ENCODE measurements at regions not wholly inside any gene's neighbourhood (a gene's known extent, or its start where the extent isn't known, plus 50 kb on each side); places are given as distances from the start of the nearest gene placed in this dataset.
"Not testable (repeated sequence)": the region's sequence is repeated elsewhere in the genome, so short reads cannot be mapped to it uniquely, and the experiment has no call there.

GRCh38 chr4:137890812-137891211 lies 351.3 kb downstream of the SLC7A11 start:
- Mint-ChIP-seq H3K4me3 (no peak overlapping the region), H3K9me3 (peaks cover 3 to 12% (median 11%) of the 10 kb centered on the region in 3 donors), H3K27me3 (no peaks in the 10 kb centered on the region)

GRCh38 chr4:137881641-137882040 lies 349.3 kb upstream of the PCDH18 start:
- no peak overlapping the region for H3K27ac Mint-ChIP-seq
- CTCF ChIA-PET: no interaction called here
- Histone ChIP-seq H3K27me3 (replicated peaks in 1 of 2; ENCODE audit: control insufficient read depth in 2 of 2, extremely low read depth in 1 of 2, insufficient read depth in 2 of 2, low read length in 1 of 2) (no peaks in the 10 kb centered on the region), H3K4me3 (ENCODE audit: control insufficient read depth in 1 of 2, extremely low read depth in 1 of 2, low read length in 1 of 2) (no peak overlapping the region), H3K4me1 (ENCODE audit: control insufficient read depth in 1 of 2, extremely low read depth in 1 of 2, insufficient read depth in 2 of 2, low read length in 2 of 2) (no peaks in the 10 kb centered on the region), H3K9me3 (no peaks in the 10 kb centered on the region), H3K36me3 (ENCODE audit: control insufficient read depth in 2 of 2, extremely low read depth in 1 of 2, insufficient read depth in 1 of 2, low read length in 1 of 2) (no peaks in the 10 kb centered on the region), H3K27ac (ENCODE audit: low read length) (no peak overlapping the region)
- H3K36me3 Mint-ChIP-seq: no peaks in the 10 kb centered on the region
- POLR2A ChIA-PET: no interaction called here
- no peak overlapping the region for H3K4me3 Mint-ChIP-seq
- no peaks in the 10 kb centered on the region for H3K27me3 Mint-ChIP-seq
- no peak for DNase-seq
- no peak for ATAC-seq (replicated peaks in 1 of 4)
- WGBS (ENCODE audit: insufficient coverage): 68% methylated on average over 2 of the region's 4 CpGs
- H3K9me3 Mint-ChIP-seq: peaks cover 2 to 5% (median 3%) of the 10 kb centered on the region in 3 donors
- no peaks in the 10 kb centered on the region for H3K4me1 Mint-ChIP-seq

More at GRCh38 chr4:137890812-137891211, 351.3 kb downstream of the SLC7A11 start:
- Histone ChIP-seq H3K4me3 (ENCODE audit: control insufficient read depth in 1 of 2, extremely low read depth in 1 of 2, low read length in 1 of 2) (no peak overlapping the region), H3K9me3 (no peaks in the 10 kb centered on the region), H3K27ac (ENCODE audit: low read length) (no peak overlapping the region), H3K36me3 (ENCODE audit: control insufficient read depth in 2 of 2, extremely low read depth in 1 of 2, insufficient read depth in 1 of 2, low read length in 1 of 2) (no peaks in the 10 kb centered on the region), H3K4me1 (ENCODE audit: control insufficient read depth in 1 of 2, extremely low read depth in 1 of 2, insufficient read depth in 2 of 2, low read length in 2 of 2) (no peaks in the 10 kb centered on the region), H3K27me3 (replicated peaks in 1 of 2; ENCODE audit: control insufficient read depth in 2 of 2, extremely low read depth in 1 of 2, insufficient read depth in 2 of 2, low read length in 1 of 2) (no peaks in the 10 kb centered on the region)
- no CpG with 5 or more reads among the region's 2 CpGs for WGBS (ENCODE audit: insufficient coverage)
- ChIA-PET CTCF (no interaction called here), POLR2A (no interaction called here)
- Mint-ChIP-seq H3K36me3 (no peaks in the 10 kb centered on the region), H3K4me1 (no peaks in the 10 kb centered on the region), H3K27ac (no peak overlapping the region)
- DNase-seq (no peak), ATAC-seq (replicated peaks in 1 of 4) (no peak)

GRCh38 chr4:137868067-137868466 lies 335.8 kb upstream of the PCDH18 start:
- H3K27me3 Mint-ChIP-seq; H3K27ac ChIP-seq (ENCODE audit: low read length); DNase-seq; H3K4me3 ChIP-seq (ENCODE audit: control insufficient read depth in 1 of 2, extremely low read depth in 1 of 2, low read length in 1 of 2); H3K9me3 ChIP-seq; H3K36me3 Mint-ChIP-seq; CTCF ChIA-PET; H3K4me3 Mint-ChIP-seq; H3K4me1 ChIP-seq (ENCODE audit: control insufficient read depth in 1 of 2, extremely low read depth in 1 of 2, insufficient read depth in 2 of 2, low read length in 2 of 2); POLR2A ChIA-PET; H3K27me3 ChIP-seq (replicated peaks in 1 of 2; ENCODE audit: control insufficient read depth in 2 of 2, extremely low read depth in 1 of 2, insufficient read depth in 2 of 2, low read length in 1 of 2); H3K36me3 ChIP-seq (ENCODE audit: control insufficient read depth in 2 of 2, extremely low read depth in 1 of 2, insufficient read depth in 1 of 2, low read length in 1 of 2); ATAC-seq (replicated peaks in 1 of 4); H3K27ac Mint-ChIP-seq; H3K4me1 Mint-ChIP-seq: not testable (repeated sequence)
- peaks cover 0 to 17% (median 9%) of the 10 kb centered on the region in 3 donors for H3K9me3 Mint-ChIP-seq
- no CpG with 5 or more reads among the region's 3 CpGs for WGBS (ENCODE audit: insufficient coverage)

- H3K27me3 ChIP-seq (replicated peaks in 1 of 2; ENCODE audit: control insufficient read depth in 2 of 2, extremely low read depth in 1 of 2, insufficient read depth in 2 of 2, low read length in 1 of 2): no peaks in the 10 kb centered on the region
- ChIA-PET CTCF (no interaction called here), POLR2A (no interaction called here)
- no peak for ATAC-seq (replicated peaks in 1 of 4)
- H3K27ac Mint-ChIP-seq: no peak overlapping the region
- H3K4me1 ChIP-seq (ENCODE audit: control insufficient read depth in 1 of 2, extremely low read depth in 1 of 2, insufficient read depth in 2 of 2, low read length in 2 of 2): no peaks in the 10 kb centered on the region
- H3K36me3 Mint-ChIP-seq: no peaks in the 10 kb centered on the region
- no peak for DNase-seq
- H3K36me3 ChIP-seq (ENCODE audit: control insufficient read depth in 2 of 2, extremely low read depth in 1 of 2, insufficient read depth in 1 of 2, low read length in 1 of 2): no peaks in the 10 kb centered on the region
- H3K27ac ChIP-seq (ENCODE audit: low read length): no peak overlapping the region
- peaks cover 0 to 12% (median 7%) of the 10 kb centered on the region in 3 donors for H3K9me3 Mint-ChIP-seq
- H3K4me3 ChIP-seq (ENCODE audit: control insufficient read depth in 1 of 2, extremely low read depth in 1 of 2, low read length in 1 of 2): no peak overlapping the region
- H3K9me3 ChIP-seq: no peaks in the 10 kb centered on the region
- WGBS (ENCODE audit: insufficient coverage): 83% methylated on average over 2 of the region's 3 CpGs
- no peak overlapping the region for H3K4me3 Mint-ChIP-seq
- no peaks in the 10 kb centered on the region for H3K27me3 Mint-ChIP-seq
- no peaks in the 10 kb centered on the region for H3K4me1 Mint-ChIP-seq
Observed at GRCh38 chr4:137866671-137867070, 334.4 kb upstream of the PCDH18 start.

GRCh38 chr4:137861682-137862081 lies 329.4 kb upstream of the PCDH18 start:
- Histone ChIP-seq H3K27ac (ENCODE audit: low read length) (no peak overlapping the region), H3K4me3 (ENCODE audit: control insufficient read depth in 1 of 2, extremely low read depth in 1 of 2, low read length in 1 of 2) (no peak overlapping the region), H3K36me3 (ENCODE audit: control insufficient read depth in 2 of 2, extremely low read depth in 1 of 2, insufficient read depth in 1 of 2, low read length in 1 of 2) (no peaks in the 10 kb centered on the region), H3K27me3 (replicated peaks in 1 of 2; ENCODE audit: control insufficient read depth in 2 of 2, extremely low read depth in 1 of 2, insufficient read depth in 2 of 2, low read length in 1 of 2) (no peaks in the 10 kb centered on the region), H3K9me3 (no peaks in the 10 kb centered on the region), H3K4me1 (ENCODE audit: control insufficient read depth in 1 of 2, extremely low read depth in 1 of 2, insufficient read depth in 2 of 2, low read length in 2 of 2) (no peaks in the 10 kb centered on the region)
- POLR2A ChIA-PET: no interaction called here
- H3K27ac Mint-ChIP-seq: no peak overlapping the region
- DNase-seq (no peak), ATAC-seq (replicated peaks in 1 of 4) (no peak)
- no peaks in the 10 kb centered on the region for H3K27me3 Mint-ChIP-seq
- peaks cover 0 to 3% (median 2%) of the 10 kb centered on the region in 3 donors for H3K9me3 Mint-ChIP-seq
- CTCF ChIA-PET: no interaction called here
- no peak overlapping the region for H3K4me3 Mint-ChIP-seq
- no peaks in the 10 kb centered on the region for H3K36me3 Mint-ChIP-seq
- H3K4me1 Mint-ChIP-seq: no peaks in the 10 kb centered on the region

GRCh38 chr4:137853424-137853823 lies 321.1 kb upstream of the PCDH18 start:
- Mint-ChIP-seq H3K9me3 (peaks cover 2 to 26% (median 4%) of the 10 kb centered on the region in 3 donors), H3K4me1 (no peaks in the 10 kb centered on the region), H3K4me3 (no peak overlapping the region), H3K27ac (no peak overlapping the region), H3K27me3 (no peaks in the 10 kb centered on the region), H3K36me3 (no peaks in the 10 kb centered on the region)
- Histone ChIP-seq H3K9me3 (no peaks in the 10 kb centered on the region), H3K4me3 (ENCODE audit: control insufficient read depth in 1 of 2, extremely low read depth in 1 of 2, low read length in 1 of 2) (no peak overlapping the region), H3K27ac (ENCODE audit: low read length) (no peak overlapping the region), H3K36me3 (ENCODE audit: control insufficient read depth in 2 of 2, extremely low read depth in 1 of 2, insufficient read depth in 1 of 2, low read length in 1 of 2) (no peaks in the 10 kb centered on the region), H3K4me1 (ENCODE audit: control insufficient read depth in 1 of 2, extremely low read depth in 1 of 2, insufficient read depth in 2 of 2, low read length in 2 of 2) (no peaks in the 10 kb centered on the region), H3K27me3 (replicated peaks in 1 of 2; ENCODE audit: control insufficient read depth in 2 of 2, extremely low read depth in 1 of 2, insufficient read depth in 2 of 2, low read length in 1 of 2) (no peaks in the 10 kb centered on the region)
- CTCF ChIA-PET: no interaction called here
- 94% methylated on average over 25 of the region's 29 CpGs for WGBS (ENCODE audit: insufficient coverage)
- POLR2A ChIA-PET: no interaction called here
- DNase-seq (no peak), ATAC-seq (replicated peaks in 1 of 4) (no peak)

GRCh38 chr4:137852326-137852725 lies 320.0 kb upstream of the PCDH18 start:
- Histone ChIP-seq H3K9me3 (no peaks in the 10 kb centered on the region), H3K27ac (ENCODE audit: low read length) (no peak overlapping the region), H3K27me3 (replicated peaks in 1 of 2; ENCODE audit: control insufficient read depth in 2 of 2, extremely low read depth in 1 of 2, insufficient read depth in 2 of 2, low read length in 1 of 2) (no peaks in the 10 kb centered on the region), H3K36me3 (ENCODE audit: control insufficient read depth in 2 of 2, extremely low read depth in 1 of 2, insufficient read depth in 1 of 2, low read length in 1 of 2) (no peaks in the 10 kb centered on the region), H3K4me1 (ENCODE audit: control insufficient read depth in 1 of 2, extremely low read depth in 1 of 2, insufficient read depth in 2 of 2, low read length in 2 of 2) (no peaks in the 10 kb centered on the region), H3K4me3 (ENCODE audit: control insufficient read depth in 1 of 2, extremely low read depth in 1 of 2, low read length in 1 of 2) (no peak overlapping the region)
- WGBS (ENCODE audit: insufficient coverage): no CpG with 5 or more reads among the region's 2 CpGs
- CTCF ChIA-PET: no interaction called here
- ATAC-seq (replicated peaks in 1 of 4) (no peak), DNase-seq (no peak)
- Mint-ChIP-seq H3K4me1 (no peaks in the 10 kb centered on the region), H3K27me3 (no peaks in the 10 kb centered on the region), H3K9me3 (peaks cover 2 to 28% (median 4%) of the 10 kb centered on the region in 3 donors), H3K4me3 (no peak overlapping the region), H3K27ac (no peak overlapping the region), H3K36me3 (no peaks in the 10 kb centered on the region)
- POLR2A ChIA-PET: no interaction called here
